Activated CD4-positive, alpha-beta T cell treated with anti-CD3 and anti-CD28 coated beads, Interleukin-2, amount 10 ng/mL, durations not matched to agents 24 days and 14 days (primary cell): ENCODE measurements at regions not wholly inside any gene's neighbourhood (a gene's known extent, or its start where the extent isn't known, plus 50 kb on each side); places are given as distances from the start of the nearest gene placed in this dataset.
"Not testable (repeated sequence)": the region's sequence is repeated elsewhere in the genome, so short reads cannot be mapped to it uniquely, and the experiment has no call there.

Source experiments
- DNase-seq: peaks from one replicate; pipeline ENCODE4 v3.0.0; 2022
- H3K27ac Mint-ChIP-seq: one replicate; pipeline ENCODE4 v1.8.0; 2022; ENCODE audit warnings: mild to moderate bottlenecking, mixed read lengths
- H3K27me3 Mint-ChIP-seq: one replicate; pipeline ENCODE4 v1.8.0; 2022; ENCODE audit warnings: mixed read lengths
- H3K36me3 Mint-ChIP-seq: one replicate; pipeline ENCODE4 v1.8.0; 2022; ENCODE audit warnings: low read depth, mild to moderate bottlenecking, mixed read lengths
- H3K4me1 Mint-ChIP-seq: one replicate; pipeline ENCODE4 v1.8.0; 2021; ENCODE audit warnings: mixed read lengths
- H3K4me3 Mint-ChIP-seq: one replicate; pipeline ENCODE4 v1.8.0; 2022; ENCODE audit warnings: mild to moderate bottlenecking, moderate library complexity, mixed read lengths
- H3K9me3 Mint-ChIP-seq: one replicate; pipeline ENCODE4 v1.8.0; 2021; ENCODE audit warnings: mixed read lengths
- intact Hi-C: fragments of 100-400 bp; cut with micrococcal nuclease; formaldehyde crosslinking; loops from one replicate; pipeline ENCODE4 v1.15.1; 2023

DNA sequence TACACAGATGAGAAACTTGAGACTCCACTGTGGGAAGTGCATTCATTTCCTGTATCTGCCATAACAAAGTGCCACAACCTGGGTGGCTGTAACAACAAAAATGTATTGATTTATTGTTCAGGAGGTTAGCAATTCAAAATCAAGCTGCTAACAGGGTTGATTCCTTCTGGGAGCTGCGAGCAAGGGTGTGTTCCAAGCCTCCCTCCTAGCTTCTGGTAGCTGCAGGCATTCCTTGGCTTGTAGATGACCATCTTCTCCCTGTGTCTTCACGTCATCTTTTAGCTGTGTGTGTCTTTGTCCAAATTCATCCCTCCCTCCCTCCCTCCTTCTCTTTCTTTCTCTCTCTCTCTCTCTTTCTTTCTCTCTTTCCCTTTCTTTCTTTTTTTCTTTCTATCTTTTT, 258.1 kb downstream of the MSX2 start:
- H3K27me3 Mint-ChIP-seq: peaks cover 1% of the 10 kb centered on the region
- no peak overlapping the region for H3K4me3 Mint-ChIP-seq
- DNase-seq: no peak
- H3K36me3 Mint-ChIP-seq: no peaks in the 10 kb centered on the region
- no peaks in the 10 kb centered on the region for H3K4me1 Mint-ChIP-seq
- intact Hi-C loops: no loop called here
- H3K27ac Mint-ChIP-seq: no peak overlapping the region
- H3K9me3 Mint-ChIP-seq: no peaks in the 10 kb centered on the region

DNA sequence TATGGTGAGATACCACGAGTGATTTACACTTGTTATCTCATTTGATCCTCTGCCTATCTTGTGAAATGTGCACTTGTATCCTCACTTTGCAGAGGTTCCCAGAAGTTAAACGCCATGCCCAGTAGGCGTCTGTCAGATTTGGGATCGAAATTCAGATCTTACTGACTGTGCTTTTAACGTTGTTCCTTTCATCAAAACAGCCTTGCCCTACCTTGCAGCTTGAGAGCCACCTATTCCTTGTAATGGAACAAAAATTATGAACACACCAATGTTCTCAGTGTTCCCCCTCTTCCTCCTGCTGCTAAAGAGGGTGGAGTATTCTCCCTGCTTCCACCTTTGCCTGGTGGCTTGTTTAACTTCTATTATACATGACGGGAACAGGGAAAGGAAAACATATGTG, 257.0 kb downstream of the MSX2 start:
- H3K4me3 Mint-ChIP-seq: no peak overlapping the region
- H3K36me3 Mint-ChIP-seq: no peaks in the 10 kb centered on the region
- no peaks in the 10 kb centered on the region for H3K9me3 Mint-ChIP-seq
- H3K27me3 Mint-ChIP-seq: peaks cover 1% of the 10 kb centered on the region
- no peak overlapping the region for H3K27ac Mint-ChIP-seq
- H3K4me1 Mint-ChIP-seq: no peaks in the 10 kb centered on the region
- no peak for DNase-seq
- intact Hi-C loops: no loop called here

DNA sequence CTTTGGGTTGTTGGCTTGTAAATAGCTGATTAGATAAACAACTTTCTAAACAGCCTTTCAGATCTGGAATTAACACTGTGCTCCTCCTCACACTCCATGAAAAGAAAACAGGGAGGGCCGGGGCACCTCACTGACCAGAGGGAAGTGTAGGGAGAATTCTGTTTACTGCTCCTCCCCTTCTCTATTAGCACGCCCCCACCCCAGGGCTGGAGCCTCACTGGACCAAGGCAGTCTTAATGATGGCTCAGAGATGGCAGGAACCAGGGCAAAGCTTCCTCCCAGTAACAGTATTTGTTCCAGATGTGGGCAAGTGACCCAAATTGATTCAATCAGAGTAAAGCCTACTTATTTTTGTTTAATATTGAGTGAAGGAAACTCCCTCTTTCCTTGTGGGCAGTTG, 256.6 kb downstream of the MSX2 start:
- intact Hi-C loops: no loop called here
- Mint-ChIP-seq H3K9me3 (no peaks in the 10 kb centered on the region), H3K27me3 (peaks cover 1% of the 10 kb centered on the region), H3K4me1 (no peaks in the 10 kb centered on the region), H3K27ac (no peak overlapping the region), H3K36me3 (no peaks in the 10 kb centered on the region), H3K4me3 (no peak overlapping the region)
- no peak for DNase-seq

DNA sequence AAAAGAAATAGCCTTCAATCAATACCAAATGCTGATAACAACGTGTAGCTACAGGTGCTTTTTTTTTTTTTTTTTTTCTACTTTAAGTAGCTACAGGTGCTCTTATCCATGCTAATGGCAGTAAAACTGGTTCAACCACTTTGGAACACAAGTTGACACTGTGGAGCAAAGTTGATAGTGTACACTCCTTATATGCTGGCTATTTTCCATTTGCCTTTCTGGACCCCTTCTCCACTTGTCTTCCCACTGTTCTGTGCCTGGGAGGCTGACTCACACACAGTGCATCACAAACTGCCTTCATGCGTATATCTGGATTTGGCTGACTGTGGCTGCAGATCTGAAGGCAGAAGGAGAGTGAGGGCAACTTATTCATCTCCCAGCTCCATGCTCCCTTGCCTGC, 247.9 kb downstream of the MSX2 start:
- H3K9me3 Mint-ChIP-seq: no peaks in the 10 kb centered on the region
- intact Hi-C loops: no loop called here
- no peak overlapping the region for H3K4me3 Mint-ChIP-seq
- H3K4me1 Mint-ChIP-seq: no peaks in the 10 kb centered on the region
- H3K27me3 Mint-ChIP-seq: no peaks in the 10 kb centered on the region
- DNase-seq: no peak
- no peak overlapping the region for H3K27ac Mint-ChIP-seq
- H3K36me3 Mint-ChIP-seq: no peaks in the 10 kb centered on the region

DNA sequence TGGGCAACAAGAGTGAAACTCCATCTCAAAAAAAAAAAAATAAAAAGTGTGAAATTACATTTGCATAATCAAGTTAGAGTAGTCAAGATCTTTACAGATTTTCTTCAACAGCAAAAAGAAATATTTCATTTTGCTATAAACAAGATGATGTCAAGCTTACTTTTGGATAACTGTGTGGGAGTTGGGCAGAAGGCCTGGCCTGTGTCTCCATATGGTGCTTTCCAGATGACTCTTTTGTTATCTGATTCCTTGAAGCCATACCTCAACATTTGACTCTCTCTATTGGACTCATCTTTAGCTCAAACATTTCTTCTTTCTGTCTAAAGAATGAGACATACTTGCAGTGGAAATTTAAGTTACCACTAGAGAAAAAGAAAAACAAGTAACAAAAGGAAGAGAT, 246.8 kb downstream of the MSX2 start:
- intact Hi-C loops: no loop called here
- H3K27ac Mint-ChIP-seq: no peak overlapping the region
- H3K4me1 Mint-ChIP-seq: no peaks in the 10 kb centered on the region
- no peak for DNase-seq
- H3K4me3 Mint-ChIP-seq: no peak overlapping the region
- H3K9me3 Mint-ChIP-seq: peaks cover 8% of the 10 kb centered on the region
- H3K36me3 Mint-ChIP-seq: no peaks in the 10 kb centered on the region
- H3K27me3 Mint-ChIP-seq: no peaks in the 10 kb centered on the region

DNA sequence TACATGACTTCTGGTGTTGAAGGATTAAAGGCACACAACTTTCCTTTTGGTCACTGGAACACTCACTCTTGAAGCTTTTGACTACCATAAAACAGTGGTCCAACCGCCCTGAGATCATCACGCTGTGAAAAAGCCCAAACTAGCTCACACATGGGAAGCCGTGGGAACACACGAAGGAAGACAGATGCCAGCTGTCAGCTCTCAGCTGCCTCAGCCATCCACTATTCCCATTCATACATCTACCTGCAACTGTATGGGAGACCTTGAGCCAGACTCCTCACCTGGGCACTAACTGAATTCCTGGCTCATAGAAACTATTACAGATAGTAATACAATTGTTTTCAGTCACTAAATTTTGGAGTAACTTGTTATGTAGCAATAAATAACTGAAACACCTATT, 246.1 kb downstream of the MSX2 start:
- intact Hi-C loops: no loop called here
- peaks cover 11% of the 10 kb centered on the region for H3K9me3 Mint-ChIP-seq

DNA sequence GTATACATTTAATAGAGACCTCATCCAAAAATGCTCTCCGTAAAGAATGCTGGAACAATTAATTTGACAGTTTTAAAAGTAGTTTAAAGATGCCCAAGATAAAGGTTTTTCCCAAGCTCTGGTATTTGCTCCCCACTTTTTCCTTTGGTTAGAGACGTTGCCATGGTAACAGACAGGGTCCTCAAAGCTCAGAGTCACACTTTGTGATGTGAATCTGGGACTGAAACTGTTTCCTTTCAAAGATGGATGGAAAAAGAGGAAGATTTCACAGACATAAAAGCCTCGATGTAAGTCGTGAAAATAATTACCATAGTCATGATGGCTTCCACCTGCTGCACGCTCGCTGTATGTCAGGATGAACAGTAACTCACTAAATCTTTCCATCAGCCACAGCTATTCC, 229.5 kb downstream of the MSX2 start:
- Mint-ChIP-seq H3K9me3 (no peaks in the 10 kb centered on the region), H3K36me3 (no peaks in the 10 kb centered on the region), H3K4me1 (no peaks in the 10 kb centered on the region), H3K27me3 (peaks cover 2% of the 10 kb centered on the region), H3K4me3 (no peak overlapping the region), H3K27ac (no peak overlapping the region)
- intact Hi-C loops: loop anchor here (5.0 kb wide), 1 partner anchor 763 kb away; no protein-coding TSS in a partner anchor
- no peak for DNase-seq

More for the DNA sequence above, 246.1 kb downstream of the MSX2 start:
- DNase-seq: no peak
- Mint-ChIP-seq H3K27ac (no peak overlapping the region), H3K4me3 (no peak overlapping the region), H3K4me1 (no peaks in the 10 kb centered on the region), H3K36me3 (no peaks in the 10 kb centered on the region), H3K27me3 (no peaks in the 10 kb centered on the region)

DNA sequence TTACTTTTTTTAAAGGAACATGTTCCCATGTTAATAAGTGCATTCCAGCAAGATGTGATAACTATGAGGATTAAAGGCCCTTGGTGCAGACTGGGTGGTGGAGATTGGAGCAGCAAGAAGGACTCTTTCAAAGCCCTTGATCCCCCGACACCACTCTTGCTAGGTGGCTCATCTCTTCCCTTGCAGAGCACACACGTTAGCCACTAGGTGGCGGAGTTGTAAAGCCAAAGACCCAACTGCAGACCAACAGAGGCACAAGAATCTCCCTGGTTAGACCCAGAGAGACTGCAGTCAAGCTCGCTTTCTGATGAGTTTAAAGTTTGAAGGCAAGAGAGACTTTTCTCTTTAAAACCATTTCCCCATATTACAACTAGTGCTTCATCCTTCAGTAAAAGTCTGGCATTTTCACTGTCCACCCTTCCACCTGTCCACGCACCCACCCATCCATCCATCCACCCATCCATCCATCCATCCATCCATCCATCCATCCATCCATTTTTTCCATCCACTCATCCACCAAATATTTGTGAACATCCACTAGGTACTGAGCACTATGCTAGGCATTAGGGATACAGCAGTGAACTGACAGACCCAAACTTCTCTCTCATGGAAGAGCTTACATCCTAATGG, 226.9 kb downstream of the MSX2 start:
- Mint-ChIP-seq H3K4me3 (no peak overlapping the region), H3K4me1 (no peaks in the 10 kb centered on the region), H3K9me3 (no peaks in the 10 kb centered on the region), H3K27me3 (peaks cover 4% of the 10 kb centered on the region), H3K36me3 (no peaks in the 10 kb centered on the region), H3K27ac (peak overlapping the region; percentile 23)
- intact Hi-C loops: loop anchor here (2.0 to 5.0 kb wide), 2 partner anchors 494 to 766 kb away; partner anchors contain the start of gene DRD1
- DNase-seq: peak; percentile 86

DNA sequence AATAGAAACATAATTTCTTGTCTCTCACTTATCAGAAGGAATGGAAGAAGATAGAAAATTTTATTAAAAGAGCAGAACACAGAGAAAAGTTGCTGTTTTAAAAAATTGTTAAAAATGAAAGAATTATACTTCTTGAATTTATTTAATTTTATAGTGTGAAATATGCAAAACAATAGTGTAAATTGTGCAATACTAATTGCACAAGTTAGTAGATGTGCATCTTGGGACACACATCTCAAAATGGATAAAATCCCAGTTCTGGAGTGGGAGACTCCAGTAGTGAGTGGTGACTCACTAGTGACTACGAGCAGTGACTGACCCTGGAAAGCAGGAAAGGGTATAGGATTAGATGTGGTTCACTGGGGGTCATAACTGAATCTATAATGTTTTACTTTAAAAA, 223.2 kb downstream of the MSX2 start:
- H3K36me3 Mint-ChIP-seq: no peaks in the 10 kb centered on the region
- H3K9me3 Mint-ChIP-seq: no peaks in the 10 kb centered on the region
- peaks cover 9% of the 10 kb centered on the region for H3K27me3 Mint-ChIP-seq
- no peak overlapping the region for H3K4me3 Mint-ChIP-seq
- H3K4me1 Mint-ChIP-seq: no peaks in the 10 kb centered on the region
- intact Hi-C loops: no loop called here
- H3K27ac Mint-ChIP-seq: no peak overlapping the region
- DNase-seq: no peak

DNA sequence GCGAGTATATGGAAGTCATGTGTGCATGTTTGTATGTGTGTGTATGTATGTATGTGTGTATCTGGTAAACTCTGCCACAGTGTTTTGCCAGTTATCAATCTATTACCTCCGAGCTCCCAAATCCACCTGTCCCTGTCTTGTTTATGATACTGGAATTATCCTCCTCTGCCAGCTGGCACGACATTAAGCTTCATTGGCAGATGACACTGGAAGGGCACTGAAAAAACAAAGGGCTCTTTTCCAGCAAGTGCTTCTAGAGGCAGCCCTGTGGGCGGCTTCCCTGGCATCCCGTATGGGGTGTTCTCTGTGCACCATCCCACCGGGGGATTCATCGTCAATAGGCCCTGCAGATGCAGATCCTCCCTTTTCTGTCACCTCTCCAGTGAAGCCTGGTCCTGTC, 221.5 kb downstream of the MSX2 start:
- no peaks in the 10 kb centered on the region for H3K4me1 Mint-ChIP-seq
- intact Hi-C loops: no loop called here
- H3K4me3 Mint-ChIP-seq: no peak overlapping the region
- DNase-seq: no peak
- H3K9me3 Mint-ChIP-seq: no peaks in the 10 kb centered on the region
- no peaks in the 10 kb centered on the region for H3K36me3 Mint-ChIP-seq
- H3K27me3 Mint-ChIP-seq: peaks cover 7% of the 10 kb centered on the region
- no peak overlapping the region for H3K27ac Mint-ChIP-seq

DNA sequence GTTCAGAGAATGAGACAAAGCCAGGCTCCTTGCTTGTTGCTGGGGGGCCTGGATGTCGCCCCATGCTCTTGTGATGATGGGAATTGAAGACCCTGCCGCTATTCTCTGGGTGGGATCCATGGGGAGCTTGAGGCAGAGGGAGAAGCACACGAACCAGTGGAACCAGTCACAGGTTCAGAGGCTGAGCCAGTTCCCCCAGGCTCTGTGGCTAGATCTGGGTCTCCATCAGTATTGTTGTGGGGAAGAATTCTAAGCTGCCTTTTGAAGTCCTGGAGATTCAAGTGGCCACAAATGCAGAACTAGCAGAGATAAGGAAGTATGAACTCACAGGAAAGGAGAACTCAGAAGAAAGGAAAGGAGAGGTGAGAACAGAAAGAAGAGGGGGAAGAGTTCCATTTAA, 219.4 kb downstream of the MSX2 start:
- intact Hi-C loops: no loop called here
- no peak overlapping the region for H3K27ac Mint-ChIP-seq
- no peak overlapping the region for H3K4me3 Mint-ChIP-seq
- H3K36me3 Mint-ChIP-seq: no peaks in the 10 kb centered on the region
- no peaks in the 10 kb centered on the region for H3K9me3 Mint-ChIP-seq
- DNase-seq: no peak
- no peaks in the 10 kb centered on the region for H3K4me1 Mint-ChIP-seq
- H3K27me3 Mint-ChIP-seq: peaks cover 10% of the 10 kb centered on the region

DNA sequence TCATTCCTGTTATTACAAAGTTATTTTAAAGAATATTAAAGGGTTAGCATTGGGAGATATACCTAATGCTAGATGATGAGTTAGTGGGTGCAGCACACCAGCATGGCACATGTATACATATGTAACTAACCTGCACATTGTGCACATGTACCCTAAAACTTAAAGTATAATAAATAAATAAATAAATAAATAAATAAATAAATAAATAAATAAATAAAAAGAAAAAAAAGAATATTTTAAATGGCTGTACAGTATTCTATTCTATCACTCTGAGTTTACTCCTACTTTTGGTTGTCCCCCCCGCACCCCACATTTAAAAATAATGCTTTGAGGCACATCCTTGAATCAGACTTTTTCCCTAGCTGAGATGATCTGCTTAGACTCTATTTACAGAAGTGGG, 218.6 kb downstream of the MSX2 start:
- H3K4me1 Mint-ChIP-seq, H3K27me3 Mint-ChIP-seq, intact Hi-C loops, H3K9me3 Mint-ChIP-seq, H3K36me3 Mint-ChIP-seq, H3K4me3 Mint-ChIP-seq, H3K27ac Mint-ChIP-seq, DNase-seq: not testable (repeated sequence)

DNA sequence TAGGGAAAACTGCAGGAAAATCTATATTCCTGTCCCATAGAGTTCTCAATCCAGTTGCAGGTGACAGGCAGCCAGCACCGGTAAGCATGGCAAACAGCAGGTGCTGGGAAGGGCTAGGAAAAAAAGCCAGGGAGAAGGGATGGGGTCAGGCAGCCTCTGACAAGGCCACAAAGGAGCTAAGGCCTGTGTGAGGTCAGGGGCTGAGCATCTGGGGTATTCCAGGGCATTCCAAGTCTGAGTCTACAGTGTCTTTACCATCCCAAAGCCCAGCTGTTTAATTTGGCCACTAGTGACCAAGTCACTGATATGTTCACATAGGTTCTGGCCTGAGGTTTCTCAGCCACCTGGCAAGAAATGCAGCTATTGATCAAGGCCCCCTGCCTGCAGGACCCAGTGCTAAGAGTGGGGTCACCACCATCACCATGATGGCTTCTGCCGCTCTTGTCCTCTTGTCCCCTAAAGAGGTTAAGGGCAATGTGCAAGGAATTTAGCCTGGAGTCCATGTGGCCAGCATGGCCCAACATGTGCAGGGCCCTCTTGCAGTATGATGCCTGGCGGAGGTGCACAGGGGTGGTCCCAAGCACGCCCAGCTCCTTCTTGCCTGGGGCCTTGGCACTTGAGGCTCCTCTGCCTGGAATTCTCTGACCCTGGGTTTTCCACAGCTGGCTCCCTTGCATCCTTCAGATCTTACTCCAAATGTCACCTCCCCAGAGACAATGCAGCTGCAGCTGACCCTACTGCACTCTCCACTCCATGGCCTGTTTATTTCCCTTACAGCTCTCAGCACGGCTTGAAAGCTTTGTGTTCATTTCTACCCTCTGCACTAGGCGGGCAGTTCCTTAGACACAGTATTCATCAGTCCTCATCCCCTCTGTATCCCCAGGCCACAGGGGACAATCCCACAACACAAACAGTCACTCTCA, 213.1 kb downstream of the MSX2 start:
- intact Hi-C loops: no loop called here
- no peaks in the 10 kb centered on the region for H3K36me3 Mint-ChIP-seq

DNA sequence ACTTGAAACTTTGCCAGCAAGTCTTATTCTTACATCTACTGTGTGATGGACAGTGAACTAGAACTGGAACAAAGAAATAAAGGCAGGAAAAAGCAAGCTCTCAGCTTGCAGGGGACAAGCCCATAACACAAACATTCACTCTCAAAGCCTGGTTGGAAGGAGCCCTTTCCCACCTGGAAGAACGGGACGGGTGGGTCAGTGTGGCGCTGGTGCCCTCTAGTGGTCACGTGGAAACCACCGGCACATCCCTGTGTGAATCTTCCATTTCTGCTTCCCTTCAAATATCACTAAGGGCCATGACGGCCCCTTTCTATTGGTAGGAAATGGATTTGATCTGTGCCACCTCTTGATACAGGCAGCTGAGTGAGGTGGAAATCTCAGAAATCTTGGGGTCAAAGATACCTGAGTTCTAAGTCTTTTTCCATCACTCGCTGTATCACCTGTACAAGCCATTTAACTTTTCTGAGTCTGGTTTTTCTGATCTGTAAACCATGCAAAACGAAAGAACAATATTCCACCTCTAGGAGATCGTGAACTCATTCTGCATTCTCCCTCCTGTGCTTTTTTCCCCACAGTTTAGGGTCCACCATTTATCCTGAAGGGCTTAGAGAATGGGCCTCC, 211.6 kb downstream of the MSX2 start:
- no peak overlapping the region for H3K4me3 Mint-ChIP-seq
- intact Hi-C loops: loop anchor here (1.0 kb wide), 1 partner anchor 26 kb away; no protein-coding TSS in a partner anchor
- no peaks in the 10 kb centered on the region for H3K9me3 Mint-ChIP-seq
- no peak overlapping the region for H3K27ac Mint-ChIP-seq
- peak; percentile 74 for DNase-seq
- no peaks in the 10 kb centered on the region for H3K36me3 Mint-ChIP-seq
- H3K27me3 Mint-ChIP-seq: peaks cover 8% of the 10 kb centered on the region
- H3K4me1 Mint-ChIP-seq: no peaks in the 10 kb centered on the region

More for the DNA sequence above, 213.1 kb downstream of the MSX2 start:
- Mint-ChIP-seq H3K27me3 (peaks cover 8% of the 10 kb centered on the region), H3K4me1 (no peaks in the 10 kb centered on the region), H3K27ac (no peak overlapping the region), H3K9me3 (no peaks in the 10 kb centered on the region), H3K4me3 (no peak overlapping the region)
- no peak for DNase-seq
